ENCODE measurements at regions not wholly inside any gene's neighbourhood (a gene's known extent, or its start where the extent isn't known, plus 50 kb on each side); places are given as distances from the start of the nearest gene placed in this dataset.

DNA sequence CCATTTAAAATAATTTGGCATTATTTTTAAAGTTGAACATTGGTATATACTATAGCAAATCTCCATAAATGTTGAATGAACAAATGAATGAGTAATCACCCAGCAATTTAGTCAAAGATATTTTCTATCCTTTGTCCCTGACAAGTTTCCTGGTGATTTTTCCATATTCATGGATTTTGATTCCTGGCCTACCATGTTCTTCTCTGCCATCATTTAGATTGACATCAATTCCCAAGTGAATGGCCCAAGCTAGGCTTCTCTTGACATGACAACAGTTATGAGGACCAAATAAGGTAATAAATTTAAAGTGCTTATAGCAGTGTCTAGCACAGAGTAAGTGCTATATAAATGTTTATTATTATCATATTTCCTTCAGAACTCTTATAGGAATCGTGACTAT, 120.1 kb upstream of the ADGRF1 start:
- Histone ChIP-seq H4K20me1 (ENCODE audit: control insufficient read depth, insufficient read depth, low read length, poor library complexity, severe bottlenecking) (no peaks in the 10 kb centered on the region), H2AFZ (ENCODE audit: insufficient read depth, low read depth, low read length, poor library complexity, severe bottlenecking) (no peak overlapping the region), H3K79me2 (ENCODE audit: control insufficient read depth, insufficient read depth, low read length) (no peaks in the 10 kb centered on the region), H3K4me1 (ENCODE audit: control insufficient read depth in 2 of 2, insufficient read depth in 2 of 2, low read length in 2 of 2) (no peaks in the 10 kb centered on the region), H3K27ac (ENCODE audit: low read length in 2 of 2) (no peak overlapping the region), H3K27me3 (replicated peaks in 1 of 4; ENCODE audit: control extremely low read depth in 1 of 4, control insufficient read depth in 3 of 4, insufficient read depth in 4 of 4, low read length in 3 of 4) (no peaks in the 10 kb centered on the region), H3K9me3 (ENCODE audit: control extremely low read depth in 1 of 3, control insufficient read depth in 2 of 3, insufficient read depth in 1 of 3, low read length in 2 of 3) (no peaks in the 10 kb centered on the region), H3K36me3 (replicated peaks in 1 of 2; ENCODE audit: control extremely low read depth in 1 of 2, control insufficient read depth in 1 of 2, extremely low read depth in 1 of 2, insufficient read depth in 2 of 2, low read length in 1 of 2) (no peaks in the 10 kb centered on the region), H3K4me2 (replicated peaks; ENCODE audit: low read depth, low read length, poor library complexity, severe bottlenecking) (no peak overlapping the region), H3K9ac (ENCODE audit: low read length) (no peak overlapping the region), H3K4me3 (ENCODE audit: control extremely low read depth in 1 of 5, extremely low read depth in 1 of 5, insufficient read depth in 1 of 5, low read depth in 2 of 5, low read length in 4 of 5) (no peak overlapping the region)
- no peak overlapping the region for H3K4me3 Mint-ChIP-seq
- intact Hi-C loops (cut with micrococcal nuclease): no loop called here
- H3K4me1 Mint-ChIP-seq: peaks cover 4% of the 10 kb centered on the region
- H3K27me3 Mint-ChIP-seq: no peaks in the 10 kb centered on the region
- no CpG with 5 or more reads among the region's 1 CpG for WGBS (ENCODE audit: insufficient coverage)
- TF ChIP-seq, protein P1, sequence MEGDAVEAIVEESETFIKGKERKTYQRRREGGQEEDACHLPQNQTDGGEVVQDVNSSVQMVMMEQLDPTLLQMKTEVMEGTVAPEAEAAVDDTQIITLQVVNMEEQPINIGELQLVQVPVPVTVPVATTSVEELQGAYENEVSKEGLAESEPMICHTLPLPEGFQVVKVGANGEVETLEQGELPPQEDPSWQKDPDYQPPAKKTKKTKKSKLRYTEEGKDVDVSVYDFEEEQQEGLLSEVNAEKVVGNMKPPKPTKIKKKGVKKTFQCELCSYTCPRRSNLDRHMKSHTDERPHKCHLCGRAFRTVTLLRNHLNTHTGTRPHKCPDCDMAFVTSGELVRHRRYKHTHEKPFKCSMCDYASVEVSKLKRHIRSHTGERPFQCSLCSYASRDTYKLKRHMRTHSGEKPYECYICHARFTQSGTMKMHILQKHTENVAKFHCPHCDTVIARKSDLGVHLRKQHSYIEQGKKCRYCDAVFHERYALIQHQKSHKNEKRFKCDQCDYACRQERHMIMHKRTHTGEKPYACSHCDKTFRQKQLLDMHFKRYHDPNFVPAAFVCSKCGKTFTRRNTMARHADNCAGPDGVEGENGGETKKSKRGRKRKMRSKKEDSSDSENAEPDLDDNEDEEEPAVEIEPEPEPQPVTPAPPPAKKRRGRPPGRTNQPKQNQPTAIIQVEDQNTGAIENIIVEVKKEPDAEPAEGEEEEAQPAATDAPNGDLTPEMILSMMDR (IDR thresholded peaks at IDR 0.05): no peak
- DNase-seq (no peak), ATAC-seq (ENCODE audit: low read depth) (no peak)
- no peaks in the 10 kb centered on the region for H3K9me3 Mint-ChIP-seq (ENCODE audit: insufficient read depth)
- no peak overlapping the region for H3K27ac Mint-ChIP-seq
- ChIA-PET CTCF (no interaction called here), POLR2A (no interaction called here)

DNA sequence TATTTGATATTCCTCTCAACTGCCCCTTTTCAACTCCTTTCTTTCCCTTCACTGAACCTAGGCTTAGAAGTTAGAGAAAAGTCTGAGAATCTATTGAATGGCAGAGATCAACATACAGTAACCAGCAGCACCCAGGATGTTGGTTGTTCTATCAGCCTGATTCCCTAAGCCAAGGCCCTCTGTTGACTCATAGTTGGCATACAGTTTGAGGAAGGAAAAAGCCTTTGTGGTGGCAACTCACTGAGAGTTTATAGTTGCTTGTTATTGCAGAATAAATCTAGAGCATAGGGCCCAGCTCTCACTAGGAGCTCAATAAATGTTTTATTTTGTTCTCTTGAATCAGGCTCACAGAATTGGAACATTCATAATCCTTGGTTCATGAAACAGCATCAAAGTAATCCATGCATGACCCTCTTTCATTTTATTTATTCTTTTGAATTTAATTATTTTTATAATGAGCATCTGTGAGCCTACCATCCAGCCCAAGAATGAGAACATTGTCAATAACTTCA, 119.1 kb upstream of the ADGRF1 start:
- TF ChIP-seq, protein P1 (IDR thresholded peaks at IDR 0.05): no peak
- no peak for TF ChIP-seq EZH2 (IDR thresholded peaks at IDR 0.05; ENCODE audit: borderline replicate concordance, insufficient read depth, low read depth, low read length, poor library complexity, severe bottlenecking)
- H3K27me3 Mint-ChIP-seq: no peaks in the 10 kb centered on the region
- no peak overlapping the region for H3K4me3 ChIP-seq (ENCODE audit: control extremely low read depth in 1 of 5, extremely low read depth in 1 of 5, insufficient read depth in 1 of 5, low read depth in 2 of 5, low read length in 4 of 5)
- no peaks in the 10 kb centered on the region for H3K9me3 Mint-ChIP-seq (ENCODE audit: insufficient read depth)
- DNase-seq (no peak), ATAC-seq (ENCODE audit: low read depth) (no peak)
- no peak overlapping the region for H3K4me2 ChIP-seq (replicated peaks; ENCODE audit: low read depth, low read length, poor library complexity, severe bottlenecking)
- no peaks in the 10 kb centered on the region for H3K4me1 ChIP-seq (ENCODE audit: control insufficient read depth in 2 of 2, insufficient read depth in 2 of 2, low read length in 2 of 2)
- H3K9me3 ChIP-seq (ENCODE audit: control extremely low read depth in 1 of 3, control insufficient read depth in 2 of 3, insufficient read depth in 1 of 3, low read length in 2 of 3): no peaks in the 10 kb centered on the region
- no peaks in the 10 kb centered on the region for H3K79me2 ChIP-seq (ENCODE audit: control insufficient read depth, insufficient read depth, low read length)
- POLR2A ChIA-PET: no interaction called here
- no peaks in the 10 kb centered on the region for H3K36me3 ChIP-seq (replicated peaks in 1 of 2; ENCODE audit: control extremely low read depth in 1 of 2, control insufficient read depth in 1 of 2, extremely low read depth in 1 of 2, insufficient read depth in 2 of 2, low read length in 1 of 2)
- H3K27me3 ChIP-seq (replicated peaks in 1 of 4; ENCODE audit: control extremely low read depth in 1 of 4, control insufficient read depth in 3 of 4, insufficient read depth in 4 of 4, low read length in 3 of 4): no peaks in the 10 kb centered on the region
- no peak overlapping the region for H3K9ac ChIP-seq (ENCODE audit: low read length)
- intact Hi-C loops (cut with micrococcal nuclease): no loop called here
- no peak overlapping the region for H2AFZ ChIP-seq (ENCODE audit: insufficient read depth, low read depth, low read length, poor library complexity, severe bottlenecking)
- H3K27ac ChIP-seq (ENCODE audit: low read length in 2 of 2): no peak overlapping the region
- no peak overlapping the region for H3K27ac Mint-ChIP-seq
- H3K4me1 Mint-ChIP-seq: peaks cover 4% of the 10 kb centered on the region
- no peaks in the 10 kb centered on the region for H4K20me1 ChIP-seq (ENCODE audit: control insufficient read depth, insufficient read depth, low read length, poor library complexity, severe bottlenecking)
- CTCF ChIA-PET: no interaction called here
- no peak overlapping the region for H3K4me3 Mint-ChIP-seq

Measured in B cell (primary cell).